HG03460 (cell line): ENCODE measurements at regions not wholly inside any gene's neighbourhood (a gene's known extent, or its start where the extent isn't known, plus 50 kb on each side); places are given as distances from the start of the nearest gene placed in this dataset.

ENCODE experiments used
- ATAC-seq: cut with Tn5 transposase; IDR thresholded peaks from one replicate; pipeline ENCODE4 v1.9.1; 2021; ENCODE audit not compliant: unreplicated experiment

DNA sequence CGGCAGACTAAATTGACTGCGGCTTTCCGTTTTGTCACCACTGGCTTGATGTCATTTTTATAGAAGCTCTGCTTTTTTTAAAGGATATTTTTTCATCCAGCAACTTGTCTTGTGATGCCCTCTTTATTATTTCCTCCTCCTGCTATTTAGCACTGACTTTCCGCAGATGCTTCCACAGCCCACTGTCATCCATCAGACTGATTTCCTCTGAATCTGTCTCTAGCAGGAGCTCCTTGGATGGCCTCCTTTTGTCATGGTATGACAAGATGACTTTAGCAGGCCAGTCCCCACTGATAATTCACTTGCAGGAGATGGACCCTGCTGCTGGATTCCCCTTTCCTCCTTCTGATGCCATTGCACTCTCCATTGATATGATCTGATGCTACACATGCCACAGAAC is 454.6 kb downstream of the TSN start:
- ATAC-seq, result no peak

DNA sequence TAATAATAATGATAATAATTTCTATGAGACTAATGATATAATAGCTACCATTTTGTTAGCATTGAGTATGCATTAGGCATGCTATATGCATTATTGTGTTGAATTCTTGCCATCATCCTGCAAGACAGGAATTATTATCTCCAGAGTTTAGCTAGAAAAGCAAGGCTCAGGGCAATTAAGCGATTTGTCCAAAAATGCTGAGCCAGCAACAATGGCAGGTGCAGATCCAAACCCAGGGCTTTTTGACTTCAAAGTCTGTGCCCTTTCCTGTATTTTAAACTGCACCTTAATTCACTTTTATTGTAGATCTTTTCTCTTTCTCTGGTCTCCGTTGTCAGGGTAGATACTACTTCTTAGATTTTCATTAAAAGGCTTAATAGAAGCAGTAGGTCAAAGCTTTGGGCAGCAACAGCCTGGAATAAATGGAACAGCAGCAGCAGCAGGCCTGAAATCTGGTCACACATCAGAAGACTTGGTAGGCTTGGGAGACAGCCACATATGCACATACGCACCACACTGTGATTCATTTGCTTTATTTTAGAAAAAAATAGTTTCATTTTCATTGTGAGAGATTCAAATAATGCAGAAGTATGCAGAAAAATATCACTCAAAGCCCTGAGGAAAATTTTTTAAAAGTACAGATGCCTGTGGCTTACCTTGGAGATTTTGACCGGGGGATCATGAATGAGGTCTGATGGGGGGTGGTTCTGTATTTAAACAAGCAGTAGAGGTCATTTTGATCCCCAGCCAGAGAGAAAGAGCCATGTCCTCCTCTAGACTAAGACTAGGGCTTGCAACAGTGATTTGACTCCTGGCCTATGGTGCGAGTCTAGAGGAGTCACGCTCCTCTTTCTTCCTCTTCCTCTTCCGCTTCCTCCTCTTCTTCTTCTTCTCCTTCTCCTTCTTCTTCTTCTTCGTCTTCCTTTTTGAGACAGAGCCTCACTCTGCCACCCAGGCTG is 455.7 kb downstream of the TSN start:
- no peak for ATAC-seq

DNA sequence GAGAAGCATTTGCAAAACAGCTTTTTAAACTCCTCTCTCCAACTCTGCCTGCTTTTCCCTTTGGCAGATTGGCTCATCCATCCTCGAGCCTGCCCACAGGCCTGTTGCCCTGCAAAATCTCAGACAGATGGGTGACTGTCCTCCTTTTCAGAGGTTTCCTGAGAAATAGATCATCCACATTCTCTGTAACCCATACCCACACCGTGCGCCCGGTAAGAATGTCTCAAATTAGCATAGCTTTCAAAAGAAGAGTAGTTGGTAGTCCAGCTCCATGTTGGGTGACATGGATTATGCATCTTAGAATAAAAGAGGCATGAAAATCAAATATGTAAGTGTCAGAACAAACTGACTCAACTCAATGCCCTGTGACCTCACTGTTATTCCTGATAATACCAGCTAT is 457.9 kb downstream of the TSN start:
- no peak for ATAC-seq

DNA sequence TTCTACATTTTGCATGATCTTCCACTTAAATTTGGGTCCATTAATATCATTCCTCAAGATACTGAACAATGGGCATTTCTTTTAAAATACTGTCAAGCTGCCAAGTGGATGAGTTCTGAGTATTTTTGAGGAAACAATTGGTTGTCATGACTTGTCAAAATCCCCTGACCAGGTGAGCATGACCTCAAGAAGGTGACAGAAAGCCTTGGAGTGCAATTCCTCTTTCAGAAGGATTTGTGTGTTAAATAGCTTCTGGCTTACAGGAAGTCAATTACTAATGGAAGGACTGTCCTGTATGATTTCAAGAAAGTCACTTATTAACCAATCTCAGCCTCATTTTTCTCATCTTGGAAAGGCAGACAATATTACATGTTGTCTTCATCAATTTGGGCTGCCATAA is 460.6 kb downstream of the TSN start:
- no peak for ATAC-seq

DNA sequence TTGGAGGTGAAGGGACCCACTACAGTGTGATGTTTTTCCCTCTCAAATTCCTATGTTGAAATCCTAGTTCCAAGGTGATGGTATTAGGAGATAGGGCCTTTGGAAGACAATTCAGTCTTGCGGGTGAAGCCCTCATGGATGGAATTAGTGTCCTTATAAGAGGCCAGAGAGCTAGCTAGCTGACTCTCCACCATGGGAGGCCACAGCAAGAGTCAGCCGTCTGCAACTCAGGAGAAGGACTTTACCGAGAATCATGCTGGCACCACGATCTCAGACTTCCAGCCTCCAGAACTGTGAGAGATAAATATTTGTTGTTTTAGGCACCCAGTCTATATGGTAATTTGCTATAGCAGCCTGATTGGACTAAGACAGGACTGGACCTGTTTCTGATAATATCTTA is 461.4 kb downstream of the TSN start:
- no peak for ATAC-seq

DNA sequence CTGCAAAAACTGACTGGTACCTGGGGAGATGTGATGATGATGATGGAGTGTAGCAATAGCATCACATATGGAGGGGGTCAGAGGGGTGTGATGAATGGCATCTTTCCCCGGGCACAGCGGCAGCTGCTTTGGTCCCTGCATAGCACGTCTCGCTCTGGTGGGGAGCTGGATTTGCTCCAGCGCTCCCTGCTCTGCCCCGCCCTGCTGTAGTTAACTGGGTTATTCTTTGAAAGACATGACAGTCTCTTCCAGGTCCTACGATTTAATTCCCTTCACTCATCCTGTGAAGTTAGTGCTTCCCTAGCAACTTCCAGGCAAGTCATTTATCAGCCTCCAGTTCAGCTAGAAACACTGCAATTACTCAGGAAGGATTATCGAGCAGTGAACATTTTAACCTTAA is 463.1 kb downstream of the TSN start:
- ATAC-seq, result no peak

DNA sequence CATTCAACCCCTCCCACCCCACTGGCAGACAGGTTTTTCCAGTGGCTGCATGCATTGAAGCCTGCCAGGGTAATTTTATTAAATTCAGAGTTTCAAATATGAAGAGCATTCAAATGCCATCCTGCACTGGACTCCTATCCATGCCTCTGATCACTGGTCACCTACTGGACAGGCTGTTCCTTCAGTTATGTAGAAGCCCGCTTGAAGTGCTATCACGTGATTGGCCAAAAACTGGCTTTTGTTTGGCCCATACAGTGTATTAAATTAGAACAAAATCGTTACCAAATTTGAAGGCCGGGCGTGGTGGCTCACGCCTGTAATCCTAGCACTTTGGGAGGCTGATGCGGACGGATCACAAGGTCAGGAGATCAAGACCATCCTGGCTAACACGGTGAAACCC is 464.1 kb downstream of the TSN start:
- ATAC-seq, result no peak

DNA sequence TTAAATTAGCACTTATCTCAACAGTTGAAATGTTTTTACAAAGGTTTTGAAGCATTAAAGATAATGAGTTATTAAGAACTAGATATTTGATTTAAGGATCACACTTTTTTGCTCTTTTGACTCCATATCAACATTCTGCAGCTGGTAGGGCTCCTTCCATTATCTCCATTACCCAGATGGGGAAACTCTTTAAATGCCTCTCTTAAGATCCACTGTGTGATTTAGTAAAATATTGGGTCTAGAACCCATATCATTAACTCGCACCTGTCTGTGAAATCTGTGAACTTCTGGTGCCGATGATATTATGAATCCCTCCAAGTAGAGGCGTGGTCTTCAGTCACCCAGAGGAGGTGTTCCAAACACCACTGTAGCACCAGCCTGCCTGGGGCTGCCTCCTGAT is 466.2 kb downstream of the TSN start:
- no peak for ATAC-seq

DNA sequence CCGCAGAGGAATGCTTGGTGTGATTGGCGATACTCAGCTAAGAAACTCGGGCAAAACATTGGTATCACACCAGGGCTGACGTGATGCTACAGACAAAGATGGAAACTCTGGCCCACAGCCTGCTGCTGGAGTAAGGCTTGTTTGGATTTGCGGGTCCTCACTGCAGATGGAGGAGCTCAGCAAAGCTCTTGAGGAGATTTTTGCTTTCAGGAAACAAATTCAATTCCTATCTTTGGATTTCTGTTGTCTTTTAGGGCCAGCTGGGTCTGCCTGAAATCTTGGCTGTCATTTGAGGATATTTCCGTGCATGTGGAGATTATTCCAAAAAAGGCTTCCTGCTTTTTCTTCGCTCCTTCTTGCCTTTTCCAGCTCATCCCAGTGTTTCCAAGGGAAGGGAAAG is 475.8 kb downstream of the TSN start:
- no peak for ATAC-seq

DNA sequence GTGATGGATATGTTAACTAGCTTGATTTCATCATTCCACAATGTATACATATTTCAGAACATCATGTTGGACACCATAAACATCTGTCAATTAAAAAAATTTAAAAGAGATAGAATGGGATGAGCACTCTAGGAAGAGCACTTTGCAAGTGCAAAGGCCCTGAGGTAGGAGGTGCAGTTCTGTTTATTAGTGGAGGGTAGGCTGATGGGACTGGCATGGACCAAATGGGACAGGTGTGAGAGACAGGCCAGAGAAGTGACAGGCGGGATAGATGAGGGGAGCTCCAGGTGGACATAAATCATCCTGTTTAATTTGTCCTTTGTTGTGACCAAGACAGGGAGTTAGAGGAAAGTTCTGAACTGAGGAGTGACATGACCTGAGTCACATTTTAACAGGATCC is 477.9 kb downstream of the TSN start:
- no peak for ATAC-seq

DNA sequence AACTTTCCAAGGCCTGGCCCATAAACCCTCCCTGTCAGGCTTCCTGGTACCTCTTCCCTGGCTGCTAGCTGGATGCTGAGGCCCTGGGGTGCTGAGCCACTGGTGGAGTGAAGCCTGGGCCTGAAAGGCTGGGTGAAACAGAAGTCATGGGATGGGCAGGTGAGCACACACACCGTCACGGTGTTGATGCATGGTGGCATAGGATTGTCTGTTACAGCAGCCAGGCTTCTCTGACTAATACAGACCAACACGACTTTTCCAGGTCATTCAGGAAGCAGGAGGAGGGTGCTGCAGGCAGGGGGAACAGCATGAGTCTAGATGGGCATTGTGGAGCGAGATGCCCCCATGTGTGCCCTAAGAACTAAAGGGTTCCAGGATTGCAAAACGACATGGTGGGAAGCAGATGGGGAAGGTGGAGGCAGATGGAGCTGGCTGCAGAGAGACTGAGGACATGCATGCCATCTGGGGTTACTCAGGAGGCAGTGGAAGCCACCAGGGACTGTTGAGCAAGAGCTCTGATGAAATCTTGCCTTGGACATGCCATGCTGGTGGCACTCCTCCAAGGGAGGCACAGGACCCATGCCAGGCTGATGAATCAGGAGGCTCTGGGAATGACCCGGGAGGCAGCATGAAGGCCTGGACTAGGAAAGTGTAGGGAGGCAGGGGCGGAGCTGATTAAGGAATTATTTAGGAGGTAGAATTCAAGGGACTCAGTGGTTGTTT is 480.9 kb downstream of the TSN start:
- no peak for ATAC-seq

DNA sequence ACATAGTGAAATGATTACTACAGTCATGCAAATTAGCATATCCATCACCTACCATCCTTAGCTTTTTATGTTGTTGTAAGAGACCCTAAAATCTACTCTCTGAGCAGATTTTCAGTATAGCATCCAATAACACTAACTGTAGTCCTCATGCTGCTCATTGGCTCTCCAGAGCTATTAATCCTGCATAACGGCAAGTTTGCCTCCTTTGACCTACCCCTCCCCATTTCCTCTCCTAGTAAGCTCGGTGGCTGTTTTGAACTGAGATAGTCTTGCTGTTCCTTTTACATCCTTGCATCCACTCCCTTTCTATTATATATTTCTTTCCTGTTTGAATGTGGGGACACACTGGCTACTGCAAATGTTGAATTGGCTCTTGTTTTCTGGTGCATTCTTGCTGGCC is 481.5 kb downstream of the TSN start:
- no peak for ATAC-seq

DNA sequence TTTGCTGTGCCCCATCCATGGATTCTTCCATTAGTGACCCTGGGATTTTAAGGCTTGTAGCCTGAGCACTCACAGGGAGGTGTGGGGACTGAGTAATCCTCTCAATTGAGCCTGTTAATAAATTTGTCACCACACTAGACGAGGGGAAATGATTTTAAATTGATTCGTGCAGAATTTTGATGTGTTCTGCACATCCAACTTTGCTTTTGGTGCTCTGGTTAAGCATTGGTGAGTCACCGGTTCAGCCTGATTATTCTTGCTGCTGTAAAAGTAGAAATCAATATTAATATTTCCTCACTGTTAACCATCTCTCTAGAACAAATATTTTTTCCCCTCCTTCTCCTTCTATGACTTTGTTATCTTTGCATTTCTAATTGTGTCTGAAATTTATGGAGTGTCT is 482.0 kb downstream of the TSN start:
- no peak for ATAC-seq

DNA sequence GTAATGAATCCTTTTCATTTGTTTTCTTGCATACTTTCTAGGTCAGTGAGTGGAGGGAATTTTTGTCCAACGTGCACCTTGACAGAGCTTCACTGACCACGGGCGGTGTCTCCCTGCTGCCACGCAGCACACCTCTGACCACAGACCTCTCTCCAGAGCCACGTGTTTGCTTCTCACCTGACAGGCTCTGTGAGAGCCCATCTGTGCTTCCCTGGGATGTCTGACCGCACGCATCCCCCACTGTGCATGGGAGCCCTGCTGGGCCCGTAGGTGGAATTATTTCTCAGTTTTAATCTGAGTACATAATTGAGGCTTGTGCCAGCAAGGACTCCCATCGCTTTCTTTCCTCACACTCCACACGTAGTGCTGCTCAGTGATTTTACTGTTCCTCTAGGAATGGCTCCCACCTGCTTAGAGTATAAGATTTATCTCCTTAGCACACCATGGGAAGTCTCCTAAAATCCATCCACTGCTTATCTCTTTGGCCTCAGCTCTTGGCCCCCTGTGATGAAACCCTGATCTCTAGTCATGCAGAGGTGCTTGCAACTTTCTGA is 482.6 kb downstream of the TSN start:
- ATAC-seq, result no peak

DNA sequence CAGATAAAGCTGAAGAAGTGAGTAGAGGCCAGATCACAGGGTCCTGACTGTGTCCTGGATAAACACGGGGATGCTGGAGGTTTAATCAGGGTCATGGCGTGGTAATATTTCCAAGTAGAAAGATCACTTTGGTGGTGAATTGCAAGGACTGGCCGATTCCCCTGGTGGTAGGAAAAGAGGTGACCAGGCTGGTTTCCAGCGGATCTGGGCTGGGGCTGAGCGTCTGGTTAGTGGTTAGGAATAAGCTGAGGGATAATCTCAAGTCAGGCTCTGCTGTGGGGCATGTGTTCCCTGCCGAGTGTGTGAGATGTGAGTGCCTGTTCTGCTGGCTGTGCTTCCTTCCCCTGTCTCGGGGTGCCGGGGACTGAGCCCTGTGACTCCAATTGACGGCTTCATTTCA is 484.0 kb downstream of the TSN start:
- no peak for ATAC-seq

DNA sequence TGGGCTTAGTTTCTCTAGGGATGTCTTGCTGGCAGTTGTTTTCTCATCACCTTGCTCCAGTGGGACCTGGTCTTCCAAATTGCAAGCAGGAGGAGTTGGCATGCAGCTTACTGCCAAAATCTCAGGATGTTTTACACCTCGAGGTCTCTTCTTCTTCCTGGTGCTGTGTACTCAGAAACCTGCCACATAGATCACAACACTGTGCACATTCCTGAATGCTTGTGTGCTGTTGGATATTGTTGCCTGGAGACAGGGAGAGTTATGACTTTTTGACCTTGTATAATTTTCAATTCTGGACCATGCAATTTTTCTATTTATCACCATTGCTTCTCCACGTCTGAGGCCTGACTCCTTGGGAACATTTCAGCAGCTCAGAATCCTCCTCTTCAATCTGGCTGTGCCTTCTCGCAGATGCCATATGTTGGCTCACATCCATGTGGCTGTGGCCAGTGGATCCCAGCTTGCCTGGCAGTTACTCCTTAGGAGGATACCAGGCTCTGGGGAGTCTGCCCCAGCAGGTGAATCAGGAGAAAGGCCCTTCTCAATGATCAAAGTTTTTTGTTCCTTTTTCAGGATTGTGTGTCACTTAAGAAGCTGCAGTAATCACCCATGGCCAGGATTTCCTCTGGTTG is 489.3 kb downstream of the TSN start:
- ATAC-seq, result no peak

DNA sequence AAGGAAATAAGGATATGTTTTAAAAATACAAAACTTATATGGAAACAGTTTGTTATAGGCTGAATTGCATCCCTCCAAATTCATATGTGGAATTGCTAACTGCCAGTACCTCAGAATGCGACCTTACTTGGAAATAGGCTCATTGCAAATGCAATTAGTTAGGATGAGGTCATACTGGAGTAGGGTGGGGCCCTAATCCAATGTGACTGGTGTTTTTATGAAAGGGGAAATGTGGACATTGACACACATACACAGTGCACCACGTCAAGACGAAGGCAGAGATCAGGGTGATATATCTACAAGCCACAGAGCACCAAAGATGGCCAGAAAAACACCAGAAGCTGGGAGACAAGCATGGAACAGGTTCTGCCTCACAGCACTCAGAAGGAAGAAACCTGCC is 494.2 kb downstream of the TSN start:
- no peak for ATAC-seq

DNA sequence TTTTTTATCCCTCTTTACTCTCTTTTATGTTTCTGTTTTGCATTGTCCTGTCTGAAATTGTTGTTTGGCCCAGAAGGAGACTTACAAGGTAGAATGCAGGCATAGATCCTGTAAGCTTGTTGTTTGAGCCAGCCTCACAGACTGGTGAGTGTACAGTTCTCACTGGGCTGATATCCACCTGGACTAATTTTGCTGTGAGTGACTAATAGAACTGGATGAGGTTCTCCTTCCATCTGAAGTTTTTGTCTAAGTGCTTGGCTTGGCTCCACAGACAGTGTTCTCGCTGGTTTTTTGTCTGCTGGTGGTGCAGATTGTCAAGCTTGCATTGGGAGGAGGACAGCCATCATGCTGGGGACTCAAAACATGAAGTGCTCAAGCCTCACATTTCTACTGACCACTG is 495.7 kb downstream of the TSN start:
- no peak for ATAC-seq

DNA sequence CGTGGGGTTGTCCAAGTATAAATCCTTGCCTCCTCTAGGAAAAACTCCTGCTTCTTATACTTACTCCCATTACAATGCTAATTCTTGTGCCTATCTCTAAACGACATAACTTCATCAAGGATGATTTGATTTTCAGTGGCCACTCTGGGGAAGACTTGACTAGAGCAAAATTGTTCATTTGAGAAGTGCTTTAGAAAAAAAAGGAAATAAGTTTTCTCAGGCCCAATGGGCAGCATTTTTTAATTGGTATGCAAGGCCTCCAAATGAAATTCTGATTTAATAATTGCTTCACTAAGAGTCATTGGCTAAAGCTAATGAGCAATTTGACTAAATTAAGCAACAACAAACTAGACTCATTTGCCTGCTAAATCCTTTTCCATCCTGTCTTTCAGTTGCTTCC is 496.1 kb downstream of the TSN start:
- no peak for ATAC-seq

DNA sequence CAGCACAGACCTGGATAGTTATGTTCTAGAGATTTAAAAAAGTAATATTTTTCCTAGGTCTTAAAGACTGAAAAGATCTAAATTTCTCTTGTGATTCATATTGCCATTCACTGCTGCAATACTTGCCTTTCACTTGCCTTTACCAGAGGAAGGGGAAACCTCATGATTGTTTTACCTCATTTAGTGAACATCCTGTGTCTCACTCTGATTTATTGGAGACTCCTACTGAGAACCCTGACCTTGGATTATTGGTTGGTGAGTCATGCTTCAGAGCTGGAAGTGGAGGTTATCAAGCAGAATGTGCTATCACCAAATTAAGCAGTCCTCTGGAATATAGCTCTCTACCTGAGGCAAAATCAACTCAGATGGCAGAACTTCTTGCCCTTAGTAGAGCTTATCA is 500.5 kb downstream of the TSN start:
- no peak for ATAC-seq

DNA sequence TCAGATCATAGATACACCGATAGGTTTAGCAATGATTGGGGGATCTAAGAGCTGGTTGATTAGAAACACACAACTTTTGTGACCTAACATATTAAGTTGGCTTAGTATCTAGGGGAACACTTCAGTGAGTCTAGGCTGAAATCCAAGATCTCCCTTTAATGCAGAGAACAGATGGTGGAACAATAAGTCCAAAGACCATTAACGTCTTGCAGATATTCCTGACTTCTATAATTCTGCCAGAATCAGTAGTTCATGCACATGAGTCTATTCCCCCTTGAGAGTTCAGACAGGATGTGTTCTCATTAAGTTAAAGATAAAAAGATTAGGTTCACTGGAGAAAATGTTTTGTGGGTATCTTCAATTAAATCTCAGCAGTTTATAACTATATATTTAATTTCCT is 506.5 kb downstream of the TSN start:
- ATAC-seq, result no peak

DNA sequence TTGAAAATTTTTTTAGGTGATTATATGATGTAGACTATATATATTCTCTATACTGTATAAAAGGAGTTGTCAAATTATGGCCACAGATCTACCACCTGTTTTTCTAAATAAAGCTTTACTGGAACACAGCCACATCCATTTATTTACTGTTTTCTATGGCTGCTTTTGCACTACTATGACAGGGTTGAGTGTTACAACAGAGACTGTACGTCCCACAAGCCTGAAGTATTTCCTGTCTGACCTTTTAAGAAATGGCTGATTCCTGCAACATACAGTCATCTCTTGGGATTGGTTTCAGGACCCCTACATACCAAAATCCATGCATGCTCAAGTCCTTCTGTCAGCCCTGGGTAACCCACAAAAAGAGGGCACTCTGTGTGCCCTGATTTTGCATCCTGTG is 508.3 kb downstream of the TSN start:
- no peak for ATAC-seq
